Eye (tissue), 1 donor: ENCODE measurements at regions not wholly inside any gene's neighbourhood (a gene's known extent, or its start where the extent isn't known, plus 50 kb on each side); places are given as distances from the start of the nearest gene placed in this dataset.
"Not testable (repeated sequence)": the region's sequence is repeated elsewhere in the genome, so short reads cannot be mapped to it uniquely, and the experiment has no call there.

Source experiments
- DNase-seq: peaks from one replicate; pipeline ENCODE4 v3.0.0-alpha.2; 2015

DNA sequence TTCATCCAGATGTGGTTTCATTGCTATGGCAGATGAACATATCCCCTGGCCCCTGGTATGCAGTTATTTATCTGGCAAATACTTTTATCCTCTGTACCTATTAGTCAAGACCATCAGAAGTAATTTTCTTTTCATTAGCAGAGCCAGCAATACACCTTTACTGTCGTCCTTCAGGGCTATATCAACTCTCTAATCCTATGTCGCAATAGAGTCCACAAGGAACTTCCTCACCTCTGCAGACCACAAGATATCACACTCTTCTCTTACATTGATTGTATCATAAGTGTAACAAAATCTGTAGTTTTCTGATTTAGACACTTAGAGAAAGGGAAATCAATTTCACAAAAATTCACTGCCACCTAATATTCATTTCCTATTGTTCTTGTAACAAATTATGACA, 252.9 kb upstream of the DCC start:
- DNase-seq: no peak

DNA sequence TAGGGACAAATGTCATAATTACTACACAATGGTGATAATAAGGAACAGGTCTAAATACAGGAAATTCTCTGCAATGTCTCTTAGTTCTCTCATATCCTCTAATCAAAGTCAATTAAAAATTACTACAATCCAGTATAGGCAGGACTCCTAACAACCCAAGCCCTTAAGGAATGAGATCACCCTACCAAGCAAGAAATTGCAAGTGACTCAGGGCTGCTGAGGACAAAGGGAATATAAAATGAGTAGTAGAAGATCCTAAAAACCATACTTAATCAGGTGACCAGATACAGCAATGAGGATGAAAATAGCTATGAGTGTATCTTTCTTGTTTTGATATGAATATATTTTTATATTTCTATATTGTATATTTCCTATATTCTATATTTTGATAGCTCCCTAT, 250.0 kb upstream of the DCC start:
- DNase-seq: no peak

GRCh38 chr18:52093171-52093570, 246.8 kb upstream of the DCC start:
- DNase-seq: peak; percentile 53

GRCh38 chr18:52118684-52119083, 221.3 kb upstream of the DCC start:
- no peak for DNase-seq

DNA sequence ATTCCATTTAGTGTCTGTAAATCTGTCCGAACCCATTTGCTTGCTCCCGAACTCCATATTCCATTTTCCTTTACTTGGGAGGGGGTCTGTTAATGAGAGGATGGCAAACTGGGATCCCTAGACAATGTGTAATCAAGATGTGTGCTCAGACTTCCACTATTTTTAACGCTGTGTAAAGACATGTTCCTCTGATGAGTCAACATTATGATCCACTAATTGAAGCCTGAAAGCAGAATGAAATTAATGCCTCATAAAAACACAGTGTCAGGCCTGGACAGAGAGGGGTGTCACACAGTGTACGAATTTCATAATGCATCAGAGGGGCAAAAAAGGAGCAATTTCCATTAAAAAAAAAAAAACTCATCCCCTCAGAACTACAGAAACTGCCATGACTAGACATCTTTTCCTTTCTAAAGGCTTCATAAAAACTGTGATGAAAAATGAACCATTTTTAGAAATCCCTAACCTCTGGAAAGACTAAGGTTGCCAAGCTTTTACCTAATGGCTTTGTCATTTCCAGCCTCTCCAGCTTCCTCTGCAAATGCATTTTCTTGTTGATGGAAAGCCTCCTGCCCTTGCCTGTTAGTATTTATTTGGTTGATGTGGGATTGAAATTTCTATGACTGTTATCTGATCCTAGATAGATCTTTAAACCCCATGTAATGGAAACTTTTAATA, 209.2 kb upstream of the DCC start:
- DNase-seq: no peak

GRCh38 chr18:52131845-52132244, 208.2 kb upstream of the DCC start:
- no peak for DNase-seq

DNA sequence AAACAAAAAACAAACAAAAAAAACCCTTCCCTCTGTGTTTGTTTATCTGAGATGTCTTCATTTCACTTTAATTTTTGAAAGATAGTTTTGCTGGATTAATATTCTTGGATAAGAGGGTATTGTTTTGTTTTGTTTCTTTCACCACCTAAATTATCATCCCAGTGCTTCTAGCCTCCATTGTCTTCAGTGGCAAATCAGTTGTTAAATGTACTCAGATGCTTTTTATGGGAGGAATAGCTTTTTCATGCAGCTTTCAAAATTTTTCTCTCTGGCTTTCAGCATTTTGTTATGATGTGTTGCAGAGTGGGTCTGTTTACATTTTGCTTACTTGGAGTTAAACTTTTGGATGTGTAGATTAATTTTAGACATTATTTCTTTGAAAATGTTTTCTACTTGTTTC, 203.5 kb upstream of the DCC start:
- DNase-seq: no peak

GRCh38 chr18:52140986-52141385, 199.0 kb upstream of the DCC start:
- DNase-seq: no peak

DNA sequence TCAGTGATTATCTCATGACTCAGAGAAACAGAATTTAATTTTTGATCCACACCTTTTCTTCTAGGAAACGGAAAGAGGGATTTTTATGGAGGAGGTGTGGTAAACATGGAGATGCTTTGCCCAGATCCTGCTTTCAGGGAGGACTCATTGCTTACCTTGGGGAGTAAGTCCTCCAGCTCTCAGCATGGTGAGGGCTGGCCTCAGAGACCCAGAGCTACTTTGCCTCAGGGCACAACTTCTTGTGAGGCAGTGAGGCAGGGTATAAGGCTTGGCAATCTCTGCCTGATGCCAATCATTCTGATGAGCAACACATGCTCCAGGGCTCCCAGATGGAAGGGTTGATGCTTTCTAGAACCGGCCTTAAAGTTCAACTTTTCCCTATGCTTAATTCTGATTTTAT, 189.9 kb upstream of the DCC start:
- DNase-seq: no peak

DNA sequence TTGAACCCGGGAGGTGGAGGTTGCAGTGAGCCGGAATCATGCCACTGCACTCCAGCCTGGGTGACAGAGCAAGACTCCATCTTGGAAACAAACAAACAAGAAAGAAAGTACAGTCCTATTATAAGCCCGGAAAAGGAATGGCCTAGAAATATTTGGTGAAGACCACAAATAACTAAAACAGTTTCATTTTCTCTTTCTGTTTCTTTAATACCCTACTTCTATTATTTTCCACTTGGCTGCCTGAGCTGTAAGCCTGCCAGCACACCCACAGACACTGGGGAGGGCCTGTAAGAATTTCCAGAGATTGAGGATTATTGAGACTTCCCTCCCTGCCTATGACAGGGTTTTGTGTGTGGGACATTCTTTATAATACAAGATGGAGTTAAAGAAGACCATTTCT, 188.0 kb upstream of the DCC start:
- DNase-seq: no peak

GRCh38 chr18:52156166-52156565, 183.8 kb upstream of the DCC start:
- no peak for DNase-seq

DNA sequence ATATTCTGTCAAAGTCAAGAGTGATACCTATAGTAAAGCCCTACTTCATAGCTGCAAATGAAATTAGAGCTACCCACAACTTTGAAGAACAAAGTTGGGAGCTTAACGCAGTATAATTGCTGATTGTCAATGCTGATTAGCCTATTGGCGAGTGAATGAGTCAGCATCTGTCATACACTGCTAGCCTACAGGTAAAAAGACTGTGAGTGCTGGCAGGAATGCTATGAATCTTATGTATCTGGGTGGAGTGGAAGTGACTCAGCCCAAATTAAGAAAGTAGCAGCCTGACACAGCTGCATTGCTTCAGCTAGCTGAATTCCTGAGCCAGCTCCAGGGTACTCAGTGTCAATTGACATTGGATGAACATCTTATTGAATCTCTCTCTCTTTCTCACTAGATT, 179.4 kb upstream of the DCC start:
- DNase-seq: no peak

DNA sequence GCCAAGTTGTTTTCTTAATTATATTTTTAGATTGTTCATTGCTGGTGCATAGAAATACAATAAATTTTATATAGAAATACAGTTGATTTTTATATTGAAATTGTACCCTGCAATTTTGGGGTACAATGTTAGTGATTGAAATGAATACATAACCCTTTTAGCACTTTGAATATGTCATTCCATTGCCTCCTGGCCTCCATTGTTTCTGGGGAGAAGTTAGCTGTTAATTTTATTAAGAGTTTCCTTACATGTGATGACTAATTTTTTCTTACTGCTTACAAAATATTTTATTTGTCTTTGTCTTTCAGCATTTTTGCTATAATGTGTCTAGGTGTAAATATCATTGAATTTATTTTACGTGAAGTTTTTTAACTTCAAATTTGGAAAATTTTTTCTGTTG, 176.5 kb upstream of the DCC start:
- no peak for DNase-seq

GRCh38 chr18:52168131-52168530, 171.9 kb upstream of the DCC start:
- not testable (repeated sequence) for DNase-seq

DNA sequence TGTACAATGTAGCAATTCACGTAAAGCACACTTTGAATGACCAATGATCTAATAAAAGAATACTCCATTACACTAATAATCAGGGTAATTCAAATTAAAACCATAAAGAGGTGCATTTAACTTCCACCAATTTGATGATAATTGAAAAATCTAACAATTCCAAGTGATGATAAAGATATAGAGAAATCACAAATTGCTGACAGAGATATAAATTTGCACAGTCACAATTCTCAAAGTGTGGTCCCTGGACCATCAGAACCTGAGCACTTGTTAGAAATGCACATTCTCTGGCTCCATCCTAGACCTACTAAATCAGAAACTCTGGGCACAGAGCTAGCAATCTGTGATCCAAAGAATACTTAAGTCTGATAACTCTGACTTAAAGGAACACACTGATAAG, 165.8 kb upstream of the DCC start:
- no peak for DNase-seq

DNA sequence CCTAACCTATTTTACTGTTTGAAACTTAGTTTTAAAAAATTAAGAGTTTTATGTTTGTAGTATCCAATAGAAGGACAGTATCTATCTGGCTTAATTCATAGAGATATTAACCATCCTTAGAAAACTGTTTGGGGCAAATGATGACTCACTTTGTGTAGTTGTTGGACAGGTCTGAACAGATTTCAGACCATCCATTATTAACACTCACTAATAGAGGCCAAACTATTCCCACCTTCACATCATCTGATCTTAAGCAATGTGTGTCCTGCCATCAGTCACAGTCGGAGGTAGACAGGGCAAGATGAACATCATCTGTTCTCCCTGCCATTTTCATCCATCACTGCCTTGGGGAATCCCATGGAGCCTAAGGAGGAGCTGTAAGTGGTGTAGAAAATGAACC, 164.6 kb upstream of the DCC start:
- no peak for DNase-seq

DNA sequence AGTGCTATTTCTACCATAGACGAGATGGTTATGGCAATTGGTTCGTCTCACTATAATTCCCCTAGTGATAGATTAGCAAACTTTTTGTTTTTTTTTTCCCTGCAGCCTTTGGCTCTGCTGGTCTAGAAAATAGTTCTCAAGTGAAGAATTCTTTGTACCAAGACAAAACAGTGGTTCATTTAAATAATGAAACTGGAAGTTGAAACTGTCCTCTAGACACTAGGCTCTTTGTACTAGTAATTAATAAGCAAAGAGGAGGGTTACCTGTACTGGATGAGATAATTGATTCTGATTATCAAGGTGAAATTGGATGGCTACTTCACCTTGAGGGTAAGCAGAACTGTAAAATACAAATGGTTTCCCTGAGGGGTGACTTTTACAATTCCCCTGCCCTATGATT, 156.9 kb upstream of the DCC start:
- no peak for DNase-seq

DNA sequence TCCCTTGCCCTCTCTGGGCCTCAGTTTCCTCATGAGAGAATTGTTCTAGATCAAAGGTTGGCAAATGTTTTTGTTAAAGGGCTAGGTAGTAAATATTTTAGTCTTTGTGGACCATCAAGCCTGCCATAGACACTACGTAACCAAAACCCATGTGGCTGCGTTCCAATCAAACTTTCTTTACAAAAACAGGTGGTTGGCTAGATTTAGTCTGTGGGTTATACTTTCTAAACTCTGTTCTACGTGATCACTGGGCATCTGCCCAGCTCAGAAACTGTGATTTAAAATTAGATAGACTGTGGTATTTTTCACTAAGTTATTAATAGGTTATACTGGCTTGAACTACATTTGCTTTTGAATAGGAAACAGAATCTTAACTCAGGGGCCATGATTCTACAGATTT, 149.8 kb upstream of the DCC start:
- DNase-seq: no peak

DNA sequence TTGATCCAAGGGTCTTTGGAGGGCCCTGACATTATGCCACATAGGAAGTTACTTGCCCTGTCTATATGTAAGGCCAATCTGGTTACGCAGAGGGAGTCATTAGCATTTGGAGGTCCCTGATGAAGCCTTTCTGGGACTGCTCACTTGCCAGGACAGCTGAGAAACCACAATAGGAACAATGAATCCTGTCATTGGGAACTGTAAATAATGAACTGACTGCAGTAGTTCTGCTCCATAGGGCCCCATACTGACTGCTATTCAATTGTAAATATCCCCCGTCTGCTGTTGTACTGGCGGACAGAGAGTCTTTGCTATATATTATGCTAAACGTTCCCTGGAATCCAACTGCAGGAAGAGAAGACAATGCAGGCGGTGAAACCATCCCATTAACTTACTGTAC, 149.4 kb upstream of the DCC start:
- DNase-seq: no peak

- no peak for DNase-seq
Measured at GRCh38 chr18:52200406-52200805, 139.6 kb upstream of the DCC start.

DNA sequence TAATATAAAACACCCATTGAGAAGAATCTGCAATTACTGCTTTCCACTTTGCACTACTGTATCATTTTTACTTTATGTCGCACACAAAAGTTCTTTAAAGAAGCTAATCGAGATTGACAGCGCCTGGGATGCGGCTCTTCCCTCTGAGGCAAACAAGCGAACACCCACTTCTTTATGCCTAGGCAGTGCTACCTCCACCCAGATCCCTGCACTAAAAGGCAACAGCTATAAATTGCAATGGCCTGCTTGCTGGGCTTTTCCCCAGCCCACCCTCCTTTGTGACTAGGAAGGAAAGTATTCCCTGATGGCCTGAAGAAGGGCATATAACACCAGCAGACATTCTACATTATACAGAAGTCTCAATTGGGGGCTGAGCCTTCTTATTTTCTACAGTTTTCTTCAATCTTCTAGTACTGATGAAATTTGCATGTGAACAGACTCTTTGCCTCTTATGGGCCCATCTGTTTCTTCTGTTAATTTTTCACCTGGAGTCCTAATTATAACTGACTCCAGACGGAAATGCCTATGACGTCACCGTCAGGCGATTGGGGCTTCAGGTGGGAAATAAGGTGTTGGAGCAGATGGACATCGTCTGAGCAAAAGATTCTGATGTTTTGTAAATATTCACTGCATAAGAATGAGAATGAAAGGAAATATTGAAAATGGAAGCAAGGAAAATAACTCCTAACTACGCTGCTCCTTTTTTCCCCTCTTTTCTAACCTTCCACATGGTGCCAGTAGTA, 138.9 kb upstream of the DCC start:
- peak; percentile 63 for DNase-seq

DNA sequence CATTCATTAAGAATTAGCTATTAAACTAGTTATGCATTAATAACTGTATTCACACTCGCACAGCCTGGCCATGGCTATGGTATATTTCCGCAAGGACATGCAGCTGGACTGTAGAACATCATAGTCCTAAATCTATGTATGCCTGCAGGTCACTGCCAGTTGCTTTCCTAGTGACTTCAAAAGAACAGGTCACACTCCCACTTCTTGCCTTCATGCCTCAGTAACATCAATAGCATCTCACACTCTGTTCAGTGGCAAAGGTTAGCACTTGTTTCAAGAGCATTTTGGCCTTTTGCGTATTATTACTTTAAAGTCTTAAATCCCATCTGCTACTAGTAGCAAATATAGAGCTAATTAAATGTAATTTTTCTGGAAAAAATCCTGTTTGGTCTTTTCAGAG, 131.4 kb upstream of the DCC start:
- DNase-seq: no peak

GRCh38 chr18:52216109-52216508, 123.9 kb upstream of the DCC start:
- DNase-seq: no peak

DNA sequence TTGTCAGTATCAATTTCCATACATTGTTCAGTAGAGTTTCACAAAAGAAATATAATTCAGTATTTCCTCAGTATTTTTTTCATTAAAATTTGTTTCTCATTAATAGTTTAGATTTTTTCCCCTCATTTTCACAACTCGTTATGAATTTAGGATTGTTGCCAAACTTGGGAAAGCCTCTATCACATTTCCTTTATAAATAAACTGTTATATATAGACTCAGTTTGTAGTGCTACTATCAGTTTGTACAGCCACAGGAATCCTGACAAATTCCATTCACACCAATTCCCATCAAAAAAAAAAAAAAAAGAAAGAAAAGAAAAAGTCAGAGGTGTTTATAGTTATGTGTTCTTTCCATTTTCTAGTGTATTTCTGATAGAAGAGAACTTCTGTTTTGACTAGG, 123.3 kb upstream of the DCC start:
- no peak for DNase-seq

- no peak for DNase-seq
Measured at GRCh38 chr18:52219102-52219501, 120.9 kb upstream of the DCC start.
